HG02840 (cell line): ENCODE measurements at regions not wholly inside any gene's neighbourhood (a gene's known extent, or its start where the extent isn't known, plus 50 kb on each side); places are given as distances from the start of the nearest gene placed in this dataset.

Experiments
- ATAC-seq: cut with Tn5 transposase; IDR thresholded peaks from one replicate; pipeline ENCODE4 v1.9.1; 2021; ENCODE audit warnings: mild to moderate bottlenecking, moderate library complexity, moderate number of reproducible peaks; ENCODE audit not compliant: unreplicated experiment, low FRiP score

DNA sequence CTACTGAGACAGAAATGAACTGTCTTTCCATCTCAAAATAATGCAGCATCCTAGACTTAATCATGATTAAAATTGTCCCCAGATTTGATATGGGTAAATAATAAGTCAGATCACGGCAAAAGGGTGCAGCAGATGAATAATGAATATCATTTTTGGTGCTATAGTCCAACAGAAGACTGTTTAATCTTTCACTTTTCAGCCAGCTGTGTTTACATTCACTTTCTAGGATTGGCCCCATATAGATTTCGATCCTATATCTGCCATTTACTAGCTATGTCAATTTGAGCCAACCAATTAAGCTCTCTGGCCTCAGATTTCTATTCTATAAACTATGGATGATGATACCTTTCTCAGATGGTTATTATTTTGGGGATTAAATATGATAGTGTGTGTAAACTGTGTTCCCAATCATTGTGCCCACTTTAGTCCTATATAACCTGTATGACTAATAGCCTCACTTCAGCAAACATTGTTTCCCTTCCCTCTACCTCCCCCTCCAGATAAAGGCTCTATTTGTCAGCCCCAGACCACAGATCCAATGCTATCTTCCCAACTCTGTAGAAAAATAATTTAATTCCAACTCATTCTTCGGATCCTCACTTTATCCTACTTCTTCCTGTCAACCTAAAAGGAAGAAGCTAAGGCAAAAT is 53.6 kb upstream of the NT5E start:
- no peak for ATAC-seq

DNA sequence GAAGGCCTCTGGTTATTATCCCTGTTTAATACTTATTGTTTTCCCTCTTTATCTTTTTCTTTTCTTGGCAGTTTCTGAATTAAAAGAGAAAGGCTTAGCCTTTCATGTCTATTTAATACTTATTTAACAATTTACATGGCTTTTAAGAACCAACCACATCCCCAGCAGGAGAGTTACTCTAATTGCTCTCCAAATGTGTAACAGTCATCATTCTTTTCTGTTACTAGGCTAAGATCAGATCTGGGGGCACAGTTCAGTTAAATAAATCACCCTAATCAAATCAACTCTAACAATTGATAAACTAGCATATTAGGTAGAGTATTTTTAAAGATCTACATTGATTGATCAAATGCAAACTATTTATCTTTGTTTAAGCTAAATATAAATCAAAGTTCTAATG is 54.1 kb upstream of the NT5E start:
- ATAC-seq: no peak

DNA sequence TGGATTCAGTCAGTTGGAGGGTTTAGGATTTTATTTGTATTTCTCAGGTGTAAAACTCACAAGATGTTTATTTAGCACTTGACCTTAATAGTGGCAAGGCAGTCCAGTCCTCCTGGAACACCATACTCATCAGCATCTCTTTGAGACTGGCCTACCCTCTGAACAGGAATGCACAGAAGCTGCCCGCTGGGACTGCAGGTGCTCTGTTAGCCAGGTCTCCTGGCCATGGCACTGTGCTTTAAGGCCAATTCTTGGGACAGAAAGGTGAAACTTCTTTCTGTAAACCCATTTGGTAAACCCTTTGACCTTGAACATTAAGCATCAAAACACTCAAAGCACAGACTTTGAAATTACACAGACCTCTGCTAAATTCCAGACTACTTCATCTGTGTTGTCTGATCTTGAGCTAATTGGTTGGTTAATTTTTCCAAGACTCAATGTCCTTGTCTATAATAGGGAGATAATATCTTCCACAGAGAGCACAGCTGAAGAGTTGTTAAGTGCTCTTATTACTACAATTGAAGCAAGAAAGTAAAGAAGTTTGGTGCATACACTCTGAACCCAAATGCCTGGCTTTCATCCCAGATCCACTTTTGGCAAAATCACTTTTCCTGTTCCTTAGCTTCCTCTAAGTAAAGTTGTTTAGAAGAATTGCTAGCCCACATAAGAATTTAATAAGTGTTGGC is 54.9 kb upstream of the NT5E start:
- ATAC-seq: no peak

DNA sequence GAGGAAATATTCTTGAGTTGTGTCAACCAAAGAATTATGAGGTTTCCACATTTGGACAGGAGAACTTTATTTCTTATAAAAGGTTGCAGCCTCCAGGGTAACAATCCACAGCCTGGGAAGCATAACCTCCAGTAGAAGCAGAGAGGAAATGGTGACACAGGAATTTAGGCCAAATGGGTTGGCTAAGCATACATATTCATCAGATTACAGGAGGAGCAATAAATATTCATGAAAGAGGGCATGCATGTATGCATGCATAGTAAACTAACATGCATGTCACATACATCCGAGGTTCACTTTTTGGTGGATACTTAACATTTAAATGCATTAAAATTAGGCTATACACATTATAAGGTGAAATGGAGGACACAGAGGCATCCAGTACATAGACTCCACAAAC is 55.7 kb upstream of the NT5E start:
- no peak for ATAC-seq

DNA sequence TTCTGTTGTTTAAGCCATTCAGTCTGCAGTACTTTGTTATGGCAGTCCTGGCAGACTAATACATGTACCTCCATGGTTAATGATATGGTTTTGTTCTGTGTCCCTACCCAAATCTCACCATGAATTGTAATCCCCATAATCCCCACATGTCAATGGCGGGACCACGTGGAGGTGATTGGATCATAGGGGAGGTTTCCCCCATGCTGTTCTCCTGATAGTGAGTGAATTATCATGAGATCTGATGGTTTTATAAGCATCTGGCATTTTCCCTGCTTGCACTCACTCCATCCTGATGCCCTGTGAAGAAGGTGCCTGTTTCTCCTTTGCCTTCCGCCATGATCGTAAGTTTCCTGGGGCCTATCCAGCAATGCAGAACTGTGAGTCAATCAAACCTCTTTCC is 57.5 kb upstream of the NT5E start:
- no peak for ATAC-seq

DNA sequence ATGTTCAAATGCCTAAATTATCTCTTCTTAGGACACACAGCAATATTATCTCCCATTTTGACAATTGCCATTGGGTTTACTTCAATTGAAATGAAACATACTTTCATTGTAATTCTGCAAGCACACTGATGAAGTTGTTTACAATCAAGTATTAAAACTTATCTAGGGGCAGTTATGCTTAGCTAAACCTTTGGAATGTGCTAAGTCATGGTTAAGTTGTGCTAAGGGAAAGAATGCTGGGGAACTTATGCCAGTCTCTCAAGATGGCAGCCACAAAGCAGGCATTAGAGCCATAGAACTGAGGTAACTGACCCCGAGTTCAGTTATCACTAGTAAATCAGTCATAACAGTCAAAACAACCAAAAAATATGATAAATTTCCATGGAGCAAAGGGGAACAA is 59.1 kb upstream of the NT5E start:
- no peak for ATAC-seq

DNA sequence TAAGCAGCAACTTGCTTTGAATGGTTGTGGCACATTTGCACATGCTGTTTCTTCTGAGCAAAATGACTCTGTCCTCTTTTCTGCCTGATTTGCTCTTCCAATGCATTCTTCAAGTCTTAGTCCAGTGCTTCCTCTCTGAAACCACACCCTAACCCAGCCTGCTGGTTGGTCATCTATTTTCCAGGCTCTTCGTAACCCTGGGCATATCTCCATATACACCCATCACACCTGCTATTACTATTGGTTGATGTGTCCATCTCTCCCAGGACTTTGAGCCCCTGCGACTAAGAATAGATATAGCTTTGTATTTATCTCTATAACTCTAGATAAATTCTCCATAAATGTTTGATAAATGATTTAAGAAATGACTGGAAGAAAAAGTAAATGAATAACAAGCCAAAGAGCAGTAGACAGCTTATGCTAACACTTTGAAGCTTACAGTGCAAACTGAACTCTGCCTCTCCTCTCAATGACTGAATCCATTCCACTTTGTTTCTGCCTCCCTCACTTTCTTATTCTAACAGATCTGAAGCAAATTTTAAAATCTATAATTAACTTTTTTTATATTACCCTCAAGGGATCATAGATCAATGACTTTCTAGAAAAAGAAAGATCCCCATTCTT is 59.7 kb upstream of the NT5E start:
- no peak for ATAC-seq

DNA sequence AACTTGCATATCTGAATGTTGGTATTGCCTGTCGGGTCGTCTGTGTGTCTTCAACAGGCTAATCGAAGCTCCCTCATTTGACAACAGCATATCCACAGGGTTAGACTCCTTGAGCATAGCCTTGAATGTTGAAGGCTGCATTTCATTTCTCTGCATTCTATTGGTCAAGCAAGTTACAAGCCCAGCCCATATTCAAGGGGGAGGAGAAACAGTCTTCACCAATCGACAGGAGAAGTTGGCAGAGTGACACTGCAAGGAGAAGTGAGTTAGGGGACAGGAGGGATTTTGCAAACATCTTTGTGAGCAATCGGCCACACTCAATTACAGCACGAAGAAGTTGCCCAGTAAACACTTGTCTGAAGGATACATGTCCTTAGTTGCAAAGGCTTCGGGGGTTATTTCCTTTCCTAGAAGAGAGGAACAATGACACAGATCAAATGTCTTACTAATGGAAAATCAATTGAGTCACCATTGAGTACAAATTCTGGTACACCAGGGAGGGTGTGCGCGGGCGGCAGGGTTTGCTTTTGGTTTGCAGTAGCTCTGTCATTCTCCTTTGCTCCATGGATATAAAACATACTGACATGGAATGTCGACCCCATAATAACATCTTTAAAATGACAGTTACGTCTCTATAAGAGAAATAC is 60.6 kb upstream of the NT5E start:
- ATAC-seq: no peak

- ATAC-seq: no peak
Measured at GRCh38 chr6:85388531-85388930, 61.4 kb upstream of the NT5E start.

DNA sequence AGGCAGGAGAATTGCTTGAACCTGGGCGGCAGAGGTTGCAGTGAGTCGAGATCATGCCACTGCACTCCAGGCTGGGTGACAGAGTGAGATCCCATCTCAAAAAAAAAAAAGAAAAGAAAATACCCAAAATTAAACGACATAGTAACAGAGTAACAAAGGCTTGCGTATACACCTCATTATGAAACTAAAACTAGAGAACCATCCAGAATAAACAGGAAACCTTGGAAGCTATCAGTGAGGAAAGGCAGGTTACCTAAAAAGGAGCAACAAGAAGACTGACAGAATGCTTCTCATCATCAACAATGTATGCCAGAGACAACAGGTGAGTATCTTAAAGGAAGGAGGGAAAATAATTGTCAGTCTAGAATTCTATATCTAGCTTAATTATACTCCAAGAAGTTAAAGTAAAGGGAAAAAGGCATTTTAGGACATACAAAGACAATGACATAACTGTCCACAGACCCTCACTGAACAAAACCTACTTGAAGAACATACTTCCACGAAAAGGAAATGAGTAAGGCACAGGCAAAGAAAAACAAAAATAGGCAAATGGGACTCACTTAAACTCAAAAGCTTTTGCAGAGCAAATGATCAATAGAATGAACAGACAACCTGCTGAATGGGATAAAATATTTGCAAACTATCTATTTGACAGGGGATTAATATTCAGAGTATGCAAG is 64.1 kb upstream of the NT5E start:
- ATAC-seq: no peak

- no peak for ATAC-seq
Measured at GRCh38 chr6:85383042-85383441, 66.8 kb upstream of the NT5E start.

DNA sequence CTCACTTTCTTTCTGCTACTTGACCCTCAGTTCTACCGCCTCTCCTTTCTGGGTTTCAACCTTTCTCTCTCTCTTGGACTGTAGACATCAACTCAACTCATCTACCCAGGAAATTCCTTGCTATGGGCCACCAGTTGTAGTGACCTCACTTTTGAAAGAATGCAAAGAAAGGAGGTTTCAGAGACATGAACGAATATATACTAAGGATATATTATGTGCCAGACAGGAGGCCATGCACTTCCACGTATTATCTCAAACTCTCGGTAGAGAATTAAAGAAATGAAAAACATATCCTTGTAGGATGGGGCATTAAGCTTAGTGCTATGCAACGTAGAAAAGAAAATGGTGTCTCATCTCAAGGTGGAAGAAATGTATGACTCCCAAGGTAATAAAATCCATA is 67.3 kb upstream of the NT5E start:
- no peak for ATAC-seq

DNA sequence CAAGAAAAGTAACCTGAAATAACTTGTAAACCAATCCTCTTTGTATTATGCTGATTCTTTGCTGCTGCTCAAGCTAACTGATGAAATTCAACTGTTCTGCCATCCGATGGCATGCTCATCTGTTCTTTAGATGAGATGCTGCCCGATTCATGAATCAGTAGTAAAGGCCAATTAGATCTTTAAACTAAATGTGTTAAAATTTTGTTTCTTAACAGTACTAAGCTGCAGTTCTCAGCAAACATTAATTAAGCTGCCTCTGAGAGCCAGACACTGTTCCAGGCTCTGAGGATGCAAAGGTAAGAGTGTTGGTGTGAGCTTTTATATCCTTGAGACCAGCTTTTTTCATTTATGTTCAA is 77.0 kb upstream of the NT5E start:
- ATAC-seq: no peak

DNA sequence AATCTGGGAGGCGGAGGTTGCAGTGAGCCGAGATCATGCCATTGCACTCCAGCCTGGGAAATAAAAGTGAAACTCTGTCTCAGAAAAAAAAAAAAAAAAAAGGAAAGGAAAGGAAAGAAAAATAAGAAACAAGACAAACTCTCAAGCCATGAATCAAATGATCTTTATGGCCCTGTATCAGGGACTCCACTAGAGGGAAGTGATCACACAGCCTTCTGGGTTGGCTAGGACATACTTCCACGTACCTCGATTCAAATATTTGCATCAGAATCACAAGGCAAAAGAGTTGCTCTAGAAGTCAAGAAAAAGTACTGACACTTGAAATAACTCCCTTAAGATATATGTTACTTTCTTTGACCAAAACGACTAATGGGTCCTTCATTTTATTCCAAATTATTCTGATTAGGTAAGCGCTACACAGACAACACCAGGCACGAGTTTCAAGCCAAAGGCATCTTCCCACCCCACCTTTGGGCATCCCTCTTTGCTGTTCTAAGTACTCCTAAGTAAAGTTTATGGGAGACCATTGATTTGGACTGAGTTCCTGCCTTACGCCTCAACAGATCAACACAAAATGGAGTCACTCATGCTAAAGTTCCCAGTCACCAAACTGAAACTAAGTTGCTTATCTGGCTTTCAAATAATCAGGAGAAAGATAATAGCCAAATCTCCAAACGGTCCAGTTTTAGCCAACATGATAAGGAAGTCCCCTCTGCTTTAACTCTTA is 77.5 kb upstream of the NT5E start:
- no peak for ATAC-seq

- ATAC-seq: no peak
Measured at GRCh38 chr6:85368631-85369030, 81.3 kb upstream of the NT5E start.

GRCh38 chr6:85364344-85364743 is 85.5 kb upstream of the NT5E start:
- no peak for ATAC-seq

GRCh38 chr6:85363870-85364269 is 86.0 kb upstream of the NT5E start:
- ATAC-seq: no peak

GRCh38 chr6:85362652-85363310 is 87.1 kb upstream of the NT5E start:
- ATAC-seq: no peak

DNA sequence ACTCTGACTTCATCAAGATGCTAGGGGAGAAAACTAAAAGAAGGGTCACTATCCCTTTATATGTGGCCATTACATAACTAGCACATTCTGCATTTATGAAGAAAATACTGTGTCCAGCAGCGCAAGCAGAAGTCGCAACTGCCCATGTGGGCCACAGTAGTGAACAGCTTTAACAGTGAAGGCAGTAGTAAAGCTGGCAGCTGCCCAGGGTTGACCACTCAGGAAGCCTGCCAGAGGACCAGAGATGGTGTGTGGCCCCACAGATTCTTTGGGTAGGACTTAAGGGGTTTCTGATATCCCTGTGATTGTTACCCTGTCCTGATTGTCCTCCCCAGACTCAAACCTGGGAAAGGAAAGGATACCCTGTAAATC is 88.3 kb upstream of the NT5E start:
- no peak for ATAC-seq
